K562 (cell line): ENCODE measurements at regions not wholly inside any gene's neighbourhood (a gene's known extent, or its start where the extent isn't known, plus 50 kb on each side); places are given as distances from the start of the nearest gene placed in this dataset.

ENCODE experiments used
- TOE1 ChIP-seq, 2 experiments: fragments of 450-650 bp in 1 of 2; sonication (generic) in 1 of 2; formaldehyde crosslinking in 1 of 2; IDR thresholded peaks; 2 replicates each; pipeline versions ENCODE4 v1.7.1 to v1.8.0; 2016 to 2022; ENCODE audit warnings: borderline replicate concordance in 2 of 2, mild to moderate bottlenecking in 2 of 2, antibody characterized with exemption in 1 of 2, inconsistent platforms in 1 of 2, low read depth in 1 of 2, missing genetic modification reagents in 1 of 2, moderate library complexity in 1 of 2
- ZFP1 ChIP-seq: fragments of 450-650 bp; formaldehyde crosslinking; IDR thresholded peaks from 2 replicates; pipeline ENCODE4 v1.4.0; 2020; ENCODE audit warnings: mild to moderate bottlenecking, mixed read lengths
- TF ChIP-seq, protein P1 (sequence below): sonication (generic); formaldehyde crosslinking; IDR thresholded peaks from 2 replicates; pipeline ENCODE4 v1.8.1; 2023; ENCODE audit warnings: mild to moderate bottlenecking, missing genetic modification reagents, moderate library complexity

DNA sequence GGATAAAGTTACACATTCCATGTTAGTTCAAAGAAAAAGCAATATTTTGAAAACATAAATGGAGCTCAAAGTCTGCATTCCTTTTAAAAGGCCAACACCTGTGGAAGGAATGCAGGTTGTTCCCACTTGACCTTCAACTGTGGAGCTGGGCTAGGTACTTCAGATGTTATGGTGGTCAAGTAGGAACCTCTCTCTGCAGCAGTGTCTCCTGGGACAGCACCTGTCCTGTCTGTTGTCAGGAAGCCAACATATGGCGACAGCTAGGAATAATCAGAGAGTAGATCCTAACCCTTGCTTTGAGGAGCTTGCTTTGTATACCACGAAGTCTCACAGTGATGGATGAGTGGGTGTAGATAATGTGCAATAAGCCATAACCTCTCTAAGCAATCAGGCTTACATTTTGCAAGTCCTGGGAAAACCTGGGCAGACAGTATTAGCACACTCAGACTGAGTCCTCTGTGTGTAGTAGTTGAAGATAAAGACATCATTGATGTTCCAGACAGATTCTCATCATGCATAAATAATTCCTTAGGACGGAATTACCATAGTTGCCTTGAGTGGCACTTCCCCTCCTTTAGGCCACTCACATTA is 347.5 kb downstream of the PRL start:
- TF ChIP-seq, protein P1, sequence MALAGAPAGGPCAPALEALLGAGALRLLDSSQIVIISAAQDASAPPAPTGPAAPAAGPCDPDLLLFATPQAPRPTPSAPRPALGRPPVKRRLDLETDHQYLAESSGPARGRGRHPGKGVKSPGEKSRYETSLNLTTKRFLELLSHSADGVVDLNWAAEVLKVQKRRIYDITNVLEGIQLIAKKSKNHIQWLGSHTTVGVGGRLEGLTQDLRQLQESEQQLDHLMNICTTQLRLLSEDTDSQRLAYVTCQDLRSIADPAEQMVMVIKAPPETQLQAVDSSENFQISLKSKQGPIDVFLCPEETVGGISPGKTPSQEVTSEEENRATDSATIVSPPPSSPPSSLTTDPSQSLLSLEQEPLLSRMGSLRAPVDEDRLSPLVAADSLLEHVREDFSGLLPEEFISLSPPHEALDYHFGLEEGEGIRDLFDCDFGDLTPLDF (CRISPR knock-in tag): no peak
- TF ChIP-seq TOE1 (IDR thresholded peaks at IDR 0.05; ENCODE audit: borderline replicate concordance): no peak
- no peak for TF ChIP-seq TOE1 (CRISPR knock-in tag; IDR thresholded peaks at IDR 0.05; ENCODE audit: borderline replicate concordance, low read depth)
- TF ChIP-seq ZFP1: no peak
